RKO (cell line): ENCODE measurements at regions not wholly inside any gene's neighbourhood (a gene's known extent, or its start where the extent isn't known, plus 50 kb on each side); places are given as distances from the start of the nearest gene placed in this dataset.
"Not testable (repeated sequence)": the region's sequence is repeated elsewhere in the genome, so short reads cannot be mapped to it uniquely, and the experiment has no call there.

ENCODE experiments used
- DNase-seq: peaks from one replicate; pipeline ENCODE4 v3.0.0-alpha.2; 2016; ENCODE audit warnings: low spot score

- DNase-seq, result not testable (repeated sequence)
Observed at GRCh38 chr12:54713876-54714275, 65.7 kb upstream of the DCD start.

DNA sequence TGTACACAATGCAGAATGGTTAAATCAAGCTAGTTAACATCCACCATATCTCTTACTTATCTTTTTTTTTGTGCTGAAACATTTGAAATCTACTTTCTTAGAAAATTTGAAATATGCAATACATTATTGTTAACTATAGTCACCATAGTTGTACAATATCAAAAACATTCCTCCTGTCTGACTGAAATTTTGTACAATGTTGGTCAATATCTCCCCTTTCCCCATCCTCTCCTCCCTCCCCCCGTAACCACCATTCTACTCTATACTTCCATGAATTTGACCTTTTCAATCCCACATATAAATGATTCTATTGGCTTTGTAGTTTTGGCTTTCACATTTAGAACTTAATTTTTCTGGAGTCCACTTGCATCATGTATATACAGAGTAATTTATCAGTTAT, 63.5 kb upstream of the DCD start:
- no peak for DNase-seq

DNA sequence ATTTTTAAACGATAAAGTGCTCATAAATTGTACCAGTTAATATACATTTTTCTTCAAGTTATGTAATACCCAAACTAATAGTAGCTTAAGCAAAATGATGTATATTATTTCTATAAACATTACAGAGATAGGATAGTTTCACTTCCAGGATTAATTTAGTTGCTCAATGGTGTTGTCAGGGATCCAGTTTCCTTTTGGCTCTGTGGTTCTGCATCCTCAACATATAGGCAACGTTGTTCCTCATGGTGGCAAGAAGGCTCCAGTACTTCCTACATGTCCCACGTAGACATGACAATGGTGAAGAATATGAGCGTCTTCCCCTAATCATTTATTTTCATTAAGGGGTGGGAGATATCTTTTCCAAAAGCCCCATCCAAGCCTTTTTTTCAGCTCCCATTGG, 60.7 kb upstream of the DCD start:
- no peak for DNase-seq

DNA sequence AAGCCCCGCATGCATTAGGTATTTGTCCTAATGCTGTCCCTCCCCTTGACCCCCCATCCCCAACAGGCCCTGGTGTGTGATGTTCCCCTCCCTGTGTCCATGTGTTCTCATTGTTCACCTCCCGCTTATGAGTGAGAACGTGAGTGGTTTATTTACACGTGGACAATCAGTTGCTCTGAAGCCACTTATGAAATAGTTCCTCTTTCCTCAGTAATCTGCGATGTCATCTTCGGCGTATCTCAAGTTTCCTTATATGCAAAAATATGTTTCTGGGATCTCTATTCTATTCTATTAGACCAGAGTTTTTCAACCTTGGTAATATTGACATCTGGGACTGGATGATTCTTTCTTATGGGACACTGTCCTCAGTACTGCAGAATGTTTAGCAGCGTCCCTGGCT, 56.0 kb upstream of the DCD start:
- DNase-seq, result no peak

DNA sequence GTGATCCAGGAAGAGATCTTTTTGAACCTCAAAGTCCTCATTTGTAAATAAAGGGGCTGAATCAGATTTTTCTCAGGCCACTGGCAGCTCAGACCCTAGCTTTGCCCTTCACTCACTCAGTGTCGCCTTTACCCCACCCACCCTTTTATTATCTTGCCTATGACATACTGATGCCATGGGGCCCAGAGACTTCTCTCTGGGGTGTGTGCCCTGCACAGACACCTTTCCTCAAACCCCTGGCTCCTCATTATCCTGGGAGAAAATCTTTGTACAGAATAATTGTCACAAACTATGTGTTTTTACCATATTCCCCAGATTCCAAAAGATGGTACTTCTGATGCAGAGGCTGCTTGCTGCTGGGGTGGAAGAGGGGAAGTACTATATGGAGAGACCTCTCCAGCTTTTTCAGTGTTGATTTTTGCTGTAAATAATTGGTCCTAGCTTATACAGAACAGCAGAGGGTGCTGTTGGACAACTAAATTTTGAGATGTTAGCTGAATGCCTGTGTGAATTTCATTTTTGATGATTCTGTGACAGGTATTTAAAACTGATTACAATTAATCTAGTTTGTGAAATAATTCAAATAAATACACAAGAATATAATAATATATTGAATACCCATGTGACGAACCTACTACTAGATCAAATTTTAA, 53.9 kb upstream of the DCD start:
- DNase-seq, result peak; percentile 68

DNA sequence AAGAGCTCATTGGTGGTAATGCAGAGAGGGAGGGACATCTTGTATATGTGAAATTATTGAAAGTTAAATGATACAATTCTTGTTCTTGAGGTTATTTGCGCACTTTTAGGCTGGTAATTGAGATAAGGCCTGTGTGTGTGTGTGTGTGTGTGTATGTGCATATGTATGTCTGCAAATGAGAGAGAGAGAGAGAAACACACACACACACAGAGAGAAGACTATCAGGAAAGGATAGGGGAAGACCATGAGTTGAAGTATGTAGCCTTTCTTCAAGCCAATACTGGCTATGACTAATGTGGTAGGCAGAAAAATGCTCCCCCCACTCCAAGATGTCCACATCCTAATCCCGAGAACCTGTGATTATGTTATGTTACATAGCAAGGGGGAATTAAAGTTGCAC, 52.7 kb upstream of the DCD start:
- no peak for DNase-seq

DNA sequence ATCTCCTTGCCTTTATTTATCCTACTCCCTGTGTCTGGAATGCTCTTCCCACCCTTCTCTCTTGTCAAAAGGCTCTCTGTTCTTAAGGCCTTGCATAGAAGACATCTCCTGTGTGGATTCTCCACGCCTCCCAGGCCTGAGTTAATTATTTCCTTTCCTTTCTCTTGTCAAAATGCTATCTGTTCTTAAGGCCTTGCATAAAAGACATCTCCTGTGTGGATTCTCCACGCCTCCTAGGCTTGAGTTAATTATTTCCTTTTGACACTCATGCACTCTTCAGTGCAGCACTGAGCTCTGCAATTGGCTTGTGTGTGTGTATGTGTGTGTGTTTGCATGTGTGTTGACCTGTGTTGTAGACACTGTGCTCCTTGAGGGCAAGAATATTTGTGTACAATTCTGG, 52.1 kb upstream of the DCD start:
- no peak for DNase-seq
